Osteocyte (in vitro differentiated cells): ENCODE measurements at regions not wholly inside any gene's neighbourhood (a gene's known extent, or its start where the extent isn't known, plus 50 kb on each side); places are given as distances from the start of the nearest gene placed in this dataset.

ENCODE experiments used
- DNase-seq: peaks from one replicate; pipeline ENCODE4 v3.0.0; 2021; ENCODE audit warnings: mixed read lengths; ENCODE audit not compliant: unreplicated experiment; ENCODE audit errors: extremely low spot score
- H3K27ac Mint-ChIP-seq: one replicate; pipeline ENCODE4 v1.8.0; 2021; ENCODE audit warnings: mild to moderate bottlenecking, mixed read lengths; ENCODE audit not compliant: unreplicated experiment
- H3K27me3 Mint-ChIP-seq: one replicate; pipeline ENCODE4 v1.8.0; 2021; ENCODE audit warnings: mixed read lengths; ENCODE audit not compliant: unreplicated experiment
- H3K36me3 Mint-ChIP-seq: one replicate; pipeline ENCODE4 v1.8.0; 2021; ENCODE audit warnings: mixed read lengths; ENCODE audit not compliant: unreplicated experiment
- H3K4me1 Mint-ChIP-seq: one replicate; pipeline ENCODE4 v1.8.0; 2021; ENCODE audit warnings: mixed read lengths; ENCODE audit not compliant: unreplicated experiment
- H3K4me3 Mint-ChIP-seq: one replicate; pipeline ENCODE4 v1.8.0; 2021; ENCODE audit warnings: mild to moderate bottlenecking, moderate library complexity, mixed read lengths; ENCODE audit not compliant: unreplicated experiment
- H3K9me3 Mint-ChIP-seq: one replicate; pipeline ENCODE4 v1.8.0; 2021; ENCODE audit warnings: mixed read lengths; ENCODE audit not compliant: unreplicated experiment
- CTCF ChIP-seq: fragments of 200-600 bp; sonication (generic); IDR thresholded peaks from 2 replicates; pipeline ENCODE4 v1.5.0; 2021; ENCODE audit warnings: antibody characterized with exemption, mild to moderate bottlenecking, moderate library complexity

GRCh38 chr12:61111218-61111617, 1149.0 kb upstream of the USP15 start:
- no peaks in the 10 kb centered on the region for H3K4me1 Mint-ChIP-seq
- TF ChIP-seq CTCF = no peak
- H3K4me3 Mint-ChIP-seq = no peak overlapping the region
- no peaks in the 10 kb centered on the region for H3K27me3 Mint-ChIP-seq
- H3K36me3 Mint-ChIP-seq = no peaks in the 10 kb centered on the region
- H3K27ac Mint-ChIP-seq = no peak overlapping the region
- DNase-seq = no peak
- H3K9me3 Mint-ChIP-seq = no peaks in the 10 kb centered on the region

GRCh38 chr12:61137677-61138414, 1122.4 kb upstream of the USP15 start:
- Mint-ChIP-seq H3K4me3 (no peak overlapping the region), H3K9me3 (peaks cover 8% of the 10 kb centered on the region), H3K36me3 (no peaks in the 10 kb centered on the region), H3K27me3 (no peaks in the 10 kb centered on the region), H3K4me1 (no peaks in the 10 kb centered on the region), H3K27ac (no peak overlapping the region)
- no peak for DNase-seq
- TF ChIP-seq CTCF = no peak

GRCh38 chr12:61138415-61138759, 1121.8 kb upstream of the USP15 start:
- DNase-seq = no peak
- H3K27me3 Mint-ChIP-seq = no peaks in the 10 kb centered on the region
- no peaks in the 10 kb centered on the region for H3K36me3 Mint-ChIP-seq
- H3K27ac Mint-ChIP-seq = no peak overlapping the region
- no peak overlapping the region for H3K4me3 Mint-ChIP-seq
- no peak for TF ChIP-seq CTCF
- H3K4me1 Mint-ChIP-seq = no peaks in the 10 kb centered on the region
- peaks cover 8% of the 10 kb centered on the region for H3K9me3 Mint-ChIP-seq

- no peak for TF ChIP-seq CTCF
- Mint-ChIP-seq H3K27ac (no peak overlapping the region), H3K4me3 (no peak overlapping the region), H3K4me1 (no peaks in the 10 kb centered on the region), H3K27me3 (no peaks in the 10 kb centered on the region), H3K36me3 (no peaks in the 10 kb centered on the region), H3K9me3 (peaks cover 23% of the 10 kb centered on the region)
- no peak for DNase-seq
Observed at GRCh38 chr12:61161961-61162360, 1098.2 kb upstream of the USP15 start.

- Mint-ChIP-seq H3K27me3 (no peaks in the 10 kb centered on the region), H3K9me3 (peaks cover 5% of the 10 kb centered on the region), H3K4me3 (no peak overlapping the region), H3K27ac (no peak overlapping the region), H3K36me3 (no peaks in the 10 kb centered on the region), H3K4me1 (no peaks in the 10 kb centered on the region)
- no peak for DNase-seq
- TF ChIP-seq CTCF = no peak
Observed at GRCh38 chr12:61188801-61189595, 1071.2 kb upstream of the USP15 start.
